ENCODE measurements at regions not wholly inside any gene's neighbourhood (a gene's known extent, or its start where the extent isn't known, plus 50 kb on each side); places are given as distances from the start of the nearest gene placed in this dataset.

DNA sequence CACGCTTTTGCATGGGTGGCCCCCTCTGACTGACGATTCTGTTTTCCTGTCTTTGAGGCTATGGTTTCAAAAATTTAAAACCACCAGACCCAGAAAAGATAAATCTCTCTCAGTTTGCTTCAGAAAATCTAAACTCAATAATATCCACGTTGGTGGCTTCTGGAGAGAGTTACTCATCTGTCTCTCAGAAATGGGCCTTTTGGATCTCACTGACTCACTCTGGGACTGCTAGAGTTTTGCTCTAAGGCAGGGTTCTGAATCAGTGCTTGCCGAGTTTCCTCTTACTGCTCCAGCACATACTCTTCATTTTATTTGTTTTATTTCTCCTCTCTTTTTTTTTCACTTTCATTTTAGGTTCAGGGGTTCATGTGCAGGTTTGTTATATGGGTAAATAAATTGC is 305.7 kb downstream of the BLID start:
- ChIA-PET CTCF (no interaction called here), POLR2A (no interaction called here), RAD21 (ENCODE audit: low non-redundant PET in 1 of 2, low total read pairs in 2 of 2, uncharacterized antibody in 2 of 2, unreplicated experiment in 2 of 2) (no interaction called here)
- no peak overlapping the region for H2AFZ ChIP-seq (ENCODE audit: low read depth, low read length, poor library complexity, severe bottlenecking)
- no peak overlapping the region for H3K4me3 ChIP-seq (replicated peaks in 1 of 2; ENCODE audit: low read depth in 1 of 2, low read length in 2 of 2)
- H4K20me1 ChIP-seq (ENCODE audit: insufficient read depth), result no peaks in the 10 kb centered on the region
- peaks cover 4 to 9% of the 10 kb centered on the region in 2 experiments; a peak in 2 of 4 replicates for H3K9me3 ChIP-seq (ENCODE audit: control insufficient read depth in 1 of 2, insufficient read depth in 1 of 2, low read depth in 1 of 2, low read length in 2 of 2)
- no TSS peak for BruUV-seq (replicated peaks)
- H3K4me2 ChIP-seq (ENCODE audit: low read length), result no peak overlapping the region
- no peak overlapping the region for H3K27ac ChIP-seq (ENCODE audit: low read depth, low read length)
- no peak for TF ChIP-seq YY1 (IDR thresholded peaks at IDR 0.05; ENCODE audit: extremely low read depth, insufficient replicate concordance, low read depth, low read length)
- TF ChIP-seq SP1 (IDR thresholded peaks at IDR 0.05; ENCODE audit: low read depth), result no peak
- no peak for TF ChIP-seq SRF (IDR thresholded peaks at IDR 0.05; ENCODE audit: low read depth)
- TF ChIP-seq SIN3A (IDR thresholded peaks at IDR 0.05; ENCODE audit: low read depth), result no peak
- TF ChIP-seq, protein P1, sequence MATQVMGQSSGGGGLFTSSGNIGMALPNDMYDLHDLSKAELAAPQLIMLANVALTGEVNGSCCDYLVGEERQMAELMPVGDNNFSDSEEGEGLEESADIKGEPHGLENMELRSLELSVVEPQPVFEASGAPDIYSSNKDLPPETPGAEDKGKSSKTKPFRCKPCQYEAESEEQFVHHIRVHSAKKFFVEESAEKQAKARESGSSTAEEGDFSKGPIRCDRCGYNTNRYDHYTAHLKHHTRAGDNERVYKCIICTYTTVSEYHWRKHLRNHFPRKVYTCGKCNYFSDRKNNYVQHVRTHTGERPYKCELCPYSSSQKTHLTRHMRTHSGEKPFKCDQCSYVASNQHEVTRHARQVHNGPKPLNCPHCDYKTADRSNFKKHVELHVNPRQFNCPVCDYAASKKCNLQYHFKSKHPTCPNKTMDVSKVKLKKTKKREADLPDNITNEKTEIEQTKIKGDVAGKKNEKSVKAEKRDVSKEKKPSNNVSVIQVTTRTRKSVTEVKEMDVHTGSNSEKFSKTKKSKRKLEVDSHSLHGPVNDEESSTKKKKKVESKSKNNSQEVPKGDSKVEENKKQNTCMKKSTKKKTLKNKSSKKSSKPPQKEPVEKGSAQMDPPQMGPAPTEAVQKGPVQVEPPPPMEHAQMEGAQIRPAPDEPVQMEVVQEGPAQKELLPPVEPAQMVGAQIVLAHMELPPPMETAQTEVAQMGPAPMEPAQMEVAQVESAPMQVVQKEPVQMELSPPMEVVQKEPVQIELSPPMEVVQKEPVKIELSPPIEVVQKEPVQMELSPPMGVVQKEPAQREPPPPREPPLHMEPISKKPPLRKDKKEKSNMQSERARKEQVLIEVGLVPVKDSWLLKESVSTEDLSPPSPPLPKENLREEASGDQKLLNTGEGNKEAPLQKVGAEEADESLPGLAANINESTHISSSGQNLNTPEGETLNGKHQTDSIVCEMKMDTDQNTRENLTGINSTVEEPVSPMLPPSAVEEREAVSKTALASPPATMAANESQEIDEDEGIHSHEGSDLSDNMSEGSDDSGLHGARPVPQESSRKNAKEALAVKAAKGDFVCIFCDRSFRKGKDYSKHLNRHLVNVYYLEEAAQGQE (IDR thresholded peaks at IDR 0.05; ENCODE audit: low read depth), result no peak
- TF ChIP-seq EZH2phosphoT487 (IDR thresholded peaks at IDR 0.05; ENCODE audit: borderline replicate concordance), result no peak
- TF ChIP-seq ELF1 (IDR thresholded peaks at IDR 0.05; ENCODE audit: borderline replicate concordance, low read depth), result no peak
- no peak for TF ChIP-seq ZFX (IDR thresholded peaks at IDR 0.05)
- TF ChIP-seq CBX3 (IDR thresholded peaks at IDR 0.05; ENCODE audit: low read depth), result no peak
- TF ChIP-seq, protein P2, sequence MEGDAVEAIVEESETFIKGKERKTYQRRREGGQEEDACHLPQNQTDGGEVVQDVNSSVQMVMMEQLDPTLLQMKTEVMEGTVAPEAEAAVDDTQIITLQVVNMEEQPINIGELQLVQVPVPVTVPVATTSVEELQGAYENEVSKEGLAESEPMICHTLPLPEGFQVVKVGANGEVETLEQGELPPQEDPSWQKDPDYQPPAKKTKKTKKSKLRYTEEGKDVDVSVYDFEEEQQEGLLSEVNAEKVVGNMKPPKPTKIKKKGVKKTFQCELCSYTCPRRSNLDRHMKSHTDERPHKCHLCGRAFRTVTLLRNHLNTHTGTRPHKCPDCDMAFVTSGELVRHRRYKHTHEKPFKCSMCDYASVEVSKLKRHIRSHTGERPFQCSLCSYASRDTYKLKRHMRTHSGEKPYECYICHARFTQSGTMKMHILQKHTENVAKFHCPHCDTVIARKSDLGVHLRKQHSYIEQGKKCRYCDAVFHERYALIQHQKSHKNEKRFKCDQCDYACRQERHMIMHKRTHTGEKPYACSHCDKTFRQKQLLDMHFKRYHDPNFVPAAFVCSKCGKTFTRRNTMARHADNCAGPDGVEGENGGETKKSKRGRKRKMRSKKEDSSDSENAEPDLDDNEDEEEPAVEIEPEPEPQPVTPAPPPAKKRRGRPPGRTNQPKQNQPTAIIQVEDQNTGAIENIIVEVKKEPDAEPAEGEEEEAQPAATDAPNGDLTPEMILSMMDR (IDR thresholded peaks at IDR 0.05 in 2 of 3, conservative IDR thresholded peaks at IDR 0.05 in 1 of 3; ENCODE audit: borderline replicate concordance in 1 of 3, insufficient read depth in 1 of 3, low read depth in 2 of 3, low read length in 2 of 3), result no peak
- no peak for TF ChIP-seq POLR2A (IDR thresholded peaks at IDR 0.05; ENCODE audit: borderline replicate concordance, extremely low read depth, insufficient read depth, insufficient read length)
- TF ChIP-seq ZNF274 (IDR thresholded peaks at IDR 0.05; ENCODE audit: low read depth, low read length), result no peak
- H3K9ac ChIP-seq (ENCODE audit: low read length), result no peak overlapping the region
- H3K9me2 ChIP-seq (ENCODE audit: insufficient read depth), result no peaks in the 10 kb centered on the region
- intact Hi-C loops (cut with micrococcal nuclease), result no loop called here
- no peaks in the 10 kb centered on the region for H3K36me3 ChIP-seq (ENCODE audit: control insufficient read depth in 1 of 2, insufficient read depth in 2 of 2, low read length in 2 of 2)
- ATAC-seq (no peak), DNase-seq (ENCODE audit: low read depth, low spot score) (no peak)
- H3K4me1 ChIP-seq (ENCODE audit: control insufficient read depth in 1 of 2, insufficient read depth in 2 of 2, low read length in 2 of 2), result peaks cover 0 to 4% of the 10 kb centered on the region in 2 experiments; a peak in 2 of 4 replicates
- H3K79me2 ChIP-seq (ENCODE audit: insufficient read depth, low read length), result no peaks in the 10 kb centered on the region
- H3K27me3 ChIP-seq (ENCODE audit: insufficient read depth, low read length), result no peaks in the 10 kb centered on the region

Data from HCT116 (cell line).